Common myeloid progenitor, CD34-positive (primary cell): ENCODE measurements at regions not wholly inside any gene's neighbourhood (a gene's known extent, or its start where the extent isn't known, plus 50 kb on each side); places are given as distances from the start of the nearest gene placed in this dataset.

Experiments used
- CTCF ChIA-PET: fragments of 350-600 bp; sonication (Branson Sonifier 250); formaldehyde crosslinking; loops from one replicate; lab custom pipeline; 2021; ENCODE audit warnings: antibody characterized with exemption; lab: Charles Lee
- POLR2A ChIA-PET: fragments of 350-600 bp; sonication (Branson Sonifier 250); formaldehyde crosslinking; loops from one replicate; lab custom pipeline; 2021; ENCODE audit warnings: antibody characterized with exemption; lab: Charles Lee
- DNase-seq, 3 donors: peaks; one replicate each; pipeline versions ENCODE4 v3.0.0 to v3.0.0-alpha.2; 2013
- H3K27ac ChIP-seq, 2 experiments: 1 replicate in 1 of 2; 2 replicates in 1 of 2; pipeline ENCODE4 v1.7.0; 2013; ENCODE audit warnings: inconsistent platforms in 2 of 2, low read length in 2 of 2, mild to moderate bottlenecking in 2 of 2, low read depth in 1 of 2, moderate library complexity in 1 of 2; ENCODE audit not compliant: severe bottlenecking in 2 of 2, insufficient read depth in 1 of 2, poor library complexity in 1 of 2
- H3K27me3 ChIP-seq, 5 experiments: replicated peaks in 2 of 5; 1 replicate in 3 of 5; 2 replicates in 2 of 5; pipeline versions ENCODE4 v1.6.1 to v1.7.0; 2013; ENCODE audit warnings: low read length in 4 of 5, mild to moderate bottlenecking in 2 of 5, moderate library complexity in 2 of 5, inconsistent platforms in 1 of 5; ENCODE audit not compliant: insufficient read depth in 5 of 5, control insufficient read depth in 4 of 5
- H3K36me3 ChIP-seq, 4 experiments: 1 replicate in 2 of 4; 2 replicates in 2 of 4; pipeline versions ENCODE4 v1.6.1 to v1.7.0; 2013; ENCODE audit warnings: low read length in 3 of 4, control low read depth in 1 of 4, mild to moderate bottlenecking in 1 of 4; ENCODE audit not compliant: control insufficient read depth in 4 of 4, insufficient read depth in 4 of 4
- H3K4me1 ChIP-seq, 4 experiments: 1 replicate in 3 of 4; 2 replicates in 1 of 4; pipeline versions ENCODE4 v1.6.1 to v1.7.1; 2013; ENCODE audit warnings: low read length in 3 of 4, mild to moderate bottlenecking in 3 of 4, control low read depth in 1 of 4, inconsistent platforms in 1 of 4, moderate library complexity in 1 of 4; ENCODE audit not compliant: control insufficient read depth in 4 of 4, insufficient read depth in 4 of 4; ENCODE audit errors: control extremely low read depth in 1 of 4
- H3K4me3 ChIP-seq, 7 experiments: 1 replicate in 4 of 7; 2 replicates in 3 of 7; pipeline versions ENCODE4 v1.5.1 to v1.7.0; 2013; ENCODE audit warnings: mild to moderate bottlenecking in 7 of 7, low read length in 6 of 7, moderate library complexity in 6 of 7, inconsistent platforms in 2 of 7, low read depth in 2 of 7, control low read depth in 1 of 7; ENCODE audit not compliant: insufficient read depth in 4 of 7, control insufficient read depth in 1 of 7; ENCODE audit errors: extremely low read depth in 1 of 7
- H3K9me3 ChIP-seq, 5 experiments: 1 replicate in 4 of 5; 2 replicates in 1 of 5; pipeline versions ENCODE4 v1.6.1 to v1.7.1; 2013; ENCODE audit warnings: low read length in 4 of 5, mild to moderate bottlenecking in 2 of 5, inconsistent platforms in 1 of 5, low read depth in 1 of 5, moderate library complexity in 1 of 5; ENCODE audit not compliant: control insufficient read depth in 4 of 5, insufficient read depth in 2 of 5; ENCODE audit errors: control extremely low read depth in 1 of 5
- WGBS: methylation state at CpG from one replicate; pipeline ENCODE4 v1.1.5; 2013; ENCODE audit not compliant: insufficient coverage; 5-methylcytosine and 5-hydroxymethylcytosine counted together

DNA sequence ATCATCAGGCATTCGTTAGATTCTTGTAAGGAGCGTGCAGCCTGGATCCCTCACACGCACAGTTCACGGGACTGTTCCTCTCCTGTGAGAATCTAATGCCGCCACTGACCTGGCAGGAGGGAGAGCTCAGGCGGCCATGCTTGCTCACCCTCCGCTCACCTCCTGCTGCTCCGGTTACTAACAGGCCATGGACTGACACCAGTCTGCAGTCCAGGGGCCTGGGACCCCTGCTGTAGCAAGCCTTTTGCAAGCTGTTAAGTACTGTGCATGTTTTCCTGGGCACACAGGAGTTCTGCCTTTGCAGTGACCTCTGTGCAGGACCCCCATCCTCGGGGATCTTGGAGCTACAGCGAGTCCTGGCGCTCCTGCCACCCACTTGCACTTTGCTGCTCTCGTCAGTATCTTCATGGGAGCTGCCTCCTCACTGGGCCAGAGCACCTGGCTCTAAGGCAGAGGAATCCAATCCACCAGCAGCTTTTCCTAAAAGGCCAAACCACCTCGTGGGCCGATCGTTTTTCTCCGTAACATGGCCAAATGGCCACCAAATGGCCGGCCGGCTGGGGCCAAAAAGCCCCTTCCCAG is 230.6 kb downstream of the FOXL1 start:
- ChIA-PET POLR2A (interaction anchor here (0.7 kb wide), 1 partner anchor 13 kb away, joined by 3 read pairs; no protein-coding TSS in a partner anchor), CTCF (no interaction called here)
- H3K4me3 ChIP-seq, result no peak overlapping the region
- no peak overlapping the region for H3K27ac ChIP-seq
- no peaks in the 10 kb centered on the region for H3K36me3 ChIP-seq
- H3K9me3 ChIP-seq, result no peaks in the 10 kb centered on the region
- H3K27me3 ChIP-seq, result peaks cover 6 to 63% (median 17%) of the 10 kb centered on the region in 5 experiments
- H3K4me1 ChIP-seq, result no peaks in the 10 kb centered on the region
- DNase-seq, result no peak
- 85% methylated on average over 16 of the region's 18 CpGs for WGBS

- CTCF ChIA-PET, result no interaction called here
- 87% methylated on average over 6 of the region's 8 CpGs for WGBS
- no peaks in the 10 kb centered on the region for H3K4me1 ChIP-seq
- no peak overlapping the region for H3K27ac ChIP-seq
- peaks cover 6 to 61% (median 17%) of the 10 kb centered on the region in 5 experiments for H3K27me3 ChIP-seq
- H3K9me3 ChIP-seq, result no peaks in the 10 kb centered on the region
- DNase-seq, result no peak
- H3K36me3 ChIP-seq, result no peaks in the 10 kb centered on the region
- no peak overlapping the region for H3K4me3 ChIP-seq
- POLR2A ChIA-PET, result no interaction called here
Observed at GRCh38 chr16:86809458-86809955, 231.2 kb downstream of the FOXL1 start.

- POLR2A ChIA-PET, result no interaction called here
- Histone ChIP-seq H3K27me3 (peaks cover 6 to 61% (median 17%) of the 10 kb centered on the region in 5 experiments), H3K4me1 (no peaks in the 10 kb centered on the region), H3K9me3 (no peaks in the 10 kb centered on the region), H3K27ac (no peak overlapping the region), H3K4me3 (no peak overlapping the region), H3K36me3 (no peaks in the 10 kb centered on the region)
- WGBS, result 79% methylated on average over 2 of the region's 2 CpGs
- no peak for DNase-seq
- CTCF ChIA-PET, result no interaction called here
Observed at GRCh38 chr16:86810062-86810461, 231.7 kb downstream of the FOXL1 start.

DNA sequence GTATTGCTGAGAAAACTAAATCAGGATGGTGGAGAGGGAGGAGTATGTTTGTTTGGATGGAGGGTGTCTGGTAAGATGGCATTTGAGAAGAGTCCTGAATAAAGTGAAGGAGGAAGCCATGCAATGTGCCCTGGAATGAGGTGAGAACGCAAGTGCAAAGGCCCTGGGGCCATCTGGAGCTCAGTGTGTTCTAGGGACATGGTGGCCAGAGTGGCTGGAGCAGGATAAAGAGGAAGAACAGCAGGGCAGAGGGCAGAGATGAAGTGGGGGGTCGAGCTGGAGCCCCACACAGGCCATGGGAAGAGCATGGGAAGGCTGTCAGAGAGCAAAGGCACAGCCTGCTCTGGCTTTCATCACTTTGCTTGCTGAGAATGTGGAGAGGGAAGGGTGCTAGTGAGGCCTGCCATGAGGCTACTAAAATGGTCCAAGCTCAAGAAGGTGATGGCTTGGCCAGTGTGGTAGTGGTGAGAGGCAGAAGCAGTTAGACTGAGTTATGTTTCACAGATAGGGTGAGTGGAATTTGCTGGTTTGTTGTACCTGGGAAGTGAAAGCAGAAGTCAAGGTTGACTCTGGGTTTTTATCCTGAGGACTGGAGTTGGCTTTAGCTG is 234.1 kb downstream of the FOXL1 start:
- H3K4me1 ChIP-seq, result no peaks in the 10 kb centered on the region
- H3K36me3 ChIP-seq, result no peaks in the 10 kb centered on the region
- H3K27me3 ChIP-seq, result peaks cover 5 to 58% (median 17%) of the 10 kb centered on the region in 5 experiments
- WGBS, result 63% methylated on average over 2 of the region's 2 CpGs
- H3K4me3 ChIP-seq, result no peak overlapping the region
- ChIA-PET CTCF (no interaction called here), POLR2A (no interaction called here)
- H3K27ac ChIP-seq, result no peak overlapping the region
- no peak for DNase-seq
- no peaks in the 10 kb centered on the region for H3K9me3 ChIP-seq

GRCh38 chr16:86814256-86814655 is 235.9 kb downstream of the FOXL1 start:
- CTCF ChIA-PET, result no interaction called here
- POLR2A ChIA-PET, result no interaction called here

DNA sequence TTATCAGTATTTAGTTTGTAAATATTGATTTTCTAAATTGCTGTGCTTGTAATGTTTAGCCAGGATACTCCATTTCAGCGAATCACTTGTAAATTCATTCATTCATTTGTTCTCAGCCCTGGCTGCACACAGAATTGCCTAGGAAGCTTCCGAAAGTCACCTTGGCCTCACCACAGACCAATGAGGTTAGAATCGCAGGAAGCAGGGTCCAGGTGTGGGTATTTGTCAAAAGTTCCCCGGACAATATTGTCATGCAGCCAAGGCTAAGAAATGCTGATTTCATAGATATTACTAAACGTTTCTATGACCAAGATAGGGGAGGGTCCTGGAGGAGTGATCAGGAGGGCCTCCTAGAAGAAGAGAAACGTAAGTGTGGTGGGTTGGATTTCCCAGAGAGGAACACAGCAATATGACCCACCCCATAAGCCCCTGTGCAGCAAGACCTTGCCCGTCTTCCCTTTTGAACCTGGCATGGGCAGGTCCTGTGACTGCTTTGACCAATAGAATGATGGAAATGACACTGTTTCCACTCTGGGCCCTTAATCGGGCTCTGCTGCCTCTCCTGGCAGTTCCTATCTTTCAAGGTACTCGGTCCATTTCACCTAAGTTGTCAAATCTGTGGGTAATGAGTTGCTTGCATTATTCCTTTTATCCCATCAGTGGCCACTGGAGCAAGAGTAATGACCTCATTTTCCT is 238.7 kb downstream of the FOXL1 start:
- Histone ChIP-seq H3K27me3 (peaks cover 3 to 60% (median 16%) of the 10 kb centered on the region in 5 experiments), H3K4me1 (no peaks in the 10 kb centered on the region), H3K36me3 (no peaks in the 10 kb centered on the region), H3K9me3 (peaks cover 0 to 2% (median 0%) of the 10 kb centered on the region in 5 experiments), H3K4me3 (no peak overlapping the region), H3K27ac (no peak overlapping the region)
- ChIA-PET CTCF (no interaction called here), POLR2A (interaction anchor here (0.8 kb wide), 1 partner anchor 262 kb away, joined by 3 read pairs; no protein-coding TSS in a partner anchor)
- no peak for DNase-seq
- WGBS, result 86% methylated on average over 8 of the region's 9 CpGs

More at GRCh38 chr16:86814256-86814655, 235.9 kb downstream of the FOXL1 start:
- Histone ChIP-seq H3K9me3 (no peaks in the 10 kb centered on the region), H3K27me3 (peaks cover 2 to 62% (median 17%) of the 10 kb centered on the region in 5 experiments), H3K4me3 (no peak overlapping the region), H3K4me1 (no peaks in the 10 kb centered on the region), H3K27ac (no peak overlapping the region), H3K36me3 (no peaks in the 10 kb centered on the region)
- DNase-seq, result no peak
- WGBS, result 59% methylated on average over 2 of the region's 7 CpGs
